ENCODE measurements at regions not wholly inside any gene's neighbourhood (a gene's known extent, or its start where the extent isn't known, plus 50 kb on each side); places are given as distances from the start of the nearest gene placed in this dataset.
"Not testable (repeated sequence)": the region's sequence is repeated elsewhere in the genome, so short reads cannot be mapped to it uniquely, and the experiment has no call there.

DNA sequence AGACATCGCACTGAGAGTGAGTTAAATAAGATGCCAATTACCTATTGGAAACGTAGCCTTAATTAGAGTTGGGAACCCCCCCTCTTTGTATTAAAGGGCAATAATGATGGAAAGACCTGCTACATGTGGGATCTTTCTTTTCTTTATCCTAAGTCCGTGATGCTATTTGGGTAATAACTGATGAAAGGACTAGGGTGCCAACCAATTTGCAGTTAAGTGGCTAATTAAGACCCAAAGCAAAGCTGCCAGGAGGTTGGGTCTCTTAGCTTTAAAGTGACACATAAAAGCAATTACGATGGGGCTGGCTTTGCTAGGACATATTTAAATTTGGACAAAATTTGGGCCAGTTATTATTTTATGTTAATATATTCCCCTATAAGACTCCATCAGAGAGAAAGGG is 728.8 kb downstream of the NR2F1-AS1 start:
- no peak for DNase-seq

DNA sequence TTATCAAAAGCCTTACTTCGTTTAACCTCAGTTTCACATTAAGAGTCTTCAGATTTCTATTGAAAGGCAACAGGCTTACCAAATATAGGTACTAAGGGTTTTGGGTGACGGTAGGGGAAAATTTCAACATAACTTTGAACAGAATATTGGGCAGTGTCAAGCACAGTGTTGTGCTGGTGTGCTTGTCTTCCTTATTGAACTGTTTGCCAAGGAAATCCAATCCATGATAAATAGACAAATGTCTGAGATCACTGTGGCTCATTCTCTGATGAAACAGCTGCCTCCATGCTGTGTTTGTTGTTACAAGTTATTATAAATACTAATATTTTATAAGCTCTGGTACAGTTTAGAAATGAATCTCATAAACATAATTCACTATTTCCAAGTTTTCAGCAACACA is 730.1 kb downstream of the NR2F1-AS1 start:
- DNase-seq, result no peak

DNA sequence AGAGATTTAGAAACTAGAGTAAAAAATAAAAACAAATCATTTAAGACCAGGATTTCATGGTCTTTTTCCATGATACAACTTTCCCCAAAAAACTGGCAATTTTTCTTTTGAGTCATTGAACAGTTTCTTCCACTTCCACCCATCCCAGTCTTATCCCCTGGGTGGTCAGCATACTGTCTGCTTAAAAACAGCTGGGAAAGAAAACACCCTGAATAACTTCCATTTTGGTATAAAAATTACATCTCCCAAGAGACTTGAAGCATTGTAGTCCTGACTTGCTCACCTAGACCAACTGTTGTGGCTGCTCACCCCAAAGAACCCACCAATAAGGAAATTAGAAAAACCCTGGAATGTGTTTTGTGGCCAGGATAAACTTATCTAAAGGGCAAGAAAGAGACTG is 731.3 kb downstream of the NR2F1-AS1 start:
- DNase-seq, result no peak

DNA sequence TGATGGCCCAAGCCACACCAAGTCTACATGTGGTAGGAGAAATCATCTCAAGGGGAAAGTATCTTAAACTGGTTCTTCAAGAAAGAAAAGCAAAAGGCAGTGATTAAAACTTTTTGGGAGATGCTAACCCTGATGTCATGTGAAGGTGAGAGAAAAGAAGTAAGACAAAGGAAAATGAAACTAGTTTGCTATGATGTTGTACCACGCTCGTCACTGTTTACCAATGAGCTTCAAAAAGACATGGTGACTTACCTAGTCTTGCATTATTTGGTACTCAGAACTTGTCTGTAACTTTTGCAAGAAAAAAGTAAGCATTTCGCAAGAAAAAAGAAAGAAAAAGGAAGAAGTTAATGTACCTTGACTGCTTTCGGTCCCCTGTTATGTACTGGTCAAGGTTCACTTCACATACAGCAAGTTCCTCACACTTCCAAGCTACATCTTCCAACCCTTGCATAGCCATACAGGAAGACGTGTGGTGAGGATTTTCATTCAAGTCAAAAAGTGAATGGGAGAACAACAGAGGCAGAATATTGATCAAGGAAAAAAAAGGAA is 739.3 kb downstream of the NR2F1-AS1 start:
- no peak for DNase-seq

DNA sequence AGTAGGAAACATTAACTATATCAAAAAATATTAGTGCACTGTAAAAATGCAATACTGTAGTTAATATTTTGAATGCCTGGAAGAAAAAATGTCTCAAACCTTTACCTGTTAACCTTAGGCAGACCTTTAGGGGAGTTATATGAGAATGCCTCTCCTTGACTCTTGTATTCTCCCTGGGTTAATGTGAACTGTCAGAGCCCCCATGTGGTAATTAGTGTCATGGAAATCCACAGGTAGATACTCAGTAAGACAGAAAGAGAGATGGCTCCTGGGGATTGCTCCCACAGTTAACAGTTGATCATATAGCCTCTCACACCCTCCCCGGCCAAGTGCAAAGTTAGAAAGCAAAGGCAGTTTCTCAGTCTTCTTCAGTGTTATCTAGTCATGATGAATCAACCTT is 742.8 kb downstream of the NR2F1-AS1 start:
- peak; percentile 4 for DNase-seq

DNA sequence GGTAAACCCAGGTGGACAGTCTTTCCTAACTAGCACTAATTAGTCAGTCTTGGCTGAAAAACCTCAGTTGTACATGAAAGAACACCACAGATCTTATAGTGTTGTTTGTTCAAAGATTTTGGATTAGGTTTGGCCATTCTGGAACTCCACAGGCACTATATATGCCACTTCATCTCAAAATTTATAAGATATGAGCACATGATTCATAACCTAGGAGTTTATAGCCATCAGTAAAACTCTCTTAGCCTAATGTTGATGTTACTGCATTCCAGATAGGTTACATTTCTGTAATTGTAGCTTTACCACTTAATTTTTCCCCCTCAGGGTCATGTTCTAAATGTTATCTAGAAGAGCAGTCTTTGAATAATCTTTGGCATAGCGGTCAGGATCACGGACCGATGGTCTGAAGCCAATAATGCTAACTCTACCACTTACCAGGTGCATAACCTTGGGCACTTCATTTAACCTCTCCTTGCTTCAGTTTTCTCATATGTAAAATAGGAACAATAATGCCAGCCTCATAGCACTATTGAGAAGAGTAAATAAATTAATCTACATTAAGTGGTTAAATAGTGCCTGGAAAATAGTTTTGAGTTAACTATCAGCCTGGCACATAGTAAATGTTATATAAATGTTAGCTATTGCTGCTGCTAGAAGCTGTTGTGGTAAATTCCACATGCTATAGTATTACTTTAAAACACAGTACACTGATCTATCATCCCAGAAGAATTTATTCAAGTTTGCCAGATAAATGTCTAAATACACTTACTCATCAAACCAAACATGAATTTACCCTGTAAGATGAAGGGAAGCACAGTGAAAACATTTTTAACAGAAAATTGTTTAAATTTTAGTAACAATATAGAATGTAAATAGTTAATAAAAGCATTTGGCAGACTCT is 743.9 kb downstream of the NR2F1-AS1 start:
- DNase-seq, result no peak

DNA sequence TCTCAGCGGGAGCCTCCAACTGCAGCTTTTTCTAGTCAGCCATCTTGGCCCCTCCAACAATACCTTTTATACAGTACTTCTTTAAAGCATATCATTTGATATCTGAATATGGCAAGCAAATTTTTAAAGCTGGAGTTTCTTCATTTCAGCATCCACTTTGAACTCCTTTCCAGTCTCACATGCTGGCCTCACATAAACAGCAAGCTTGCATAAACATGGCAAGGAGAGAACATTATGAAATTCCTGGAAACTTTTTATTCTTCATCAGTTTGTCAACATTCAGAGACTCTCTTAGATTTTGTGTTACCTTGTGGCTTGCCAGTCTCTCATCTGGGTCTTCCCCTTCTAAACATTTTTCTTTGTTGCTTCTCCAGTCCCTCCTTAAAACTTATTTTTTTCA is 745.3 kb downstream of the NR2F1-AS1 start:
- DNase-seq, result no peak

DNA sequence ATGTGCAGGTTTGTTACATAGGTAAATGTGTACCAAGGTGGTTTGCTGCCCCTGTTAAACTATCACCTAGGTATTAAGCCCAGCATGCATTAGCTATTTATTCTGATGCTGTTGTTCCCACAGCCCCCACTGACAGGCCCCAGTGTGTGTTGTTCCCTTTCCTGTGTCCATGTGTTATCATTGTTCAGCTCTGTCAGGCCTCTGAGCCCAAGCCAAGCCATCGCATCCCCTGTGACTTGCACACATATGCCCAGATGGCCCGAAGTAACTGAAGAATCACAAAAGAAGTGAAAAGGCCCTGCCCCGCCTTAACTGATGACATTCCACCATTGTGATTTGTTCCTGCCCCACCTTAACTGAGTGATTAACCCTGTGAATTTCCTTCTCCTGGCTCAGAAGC is 757.5 kb downstream of the NR2F1-AS1 start:
- not testable (repeated sequence) for DNase-seq

DNA sequence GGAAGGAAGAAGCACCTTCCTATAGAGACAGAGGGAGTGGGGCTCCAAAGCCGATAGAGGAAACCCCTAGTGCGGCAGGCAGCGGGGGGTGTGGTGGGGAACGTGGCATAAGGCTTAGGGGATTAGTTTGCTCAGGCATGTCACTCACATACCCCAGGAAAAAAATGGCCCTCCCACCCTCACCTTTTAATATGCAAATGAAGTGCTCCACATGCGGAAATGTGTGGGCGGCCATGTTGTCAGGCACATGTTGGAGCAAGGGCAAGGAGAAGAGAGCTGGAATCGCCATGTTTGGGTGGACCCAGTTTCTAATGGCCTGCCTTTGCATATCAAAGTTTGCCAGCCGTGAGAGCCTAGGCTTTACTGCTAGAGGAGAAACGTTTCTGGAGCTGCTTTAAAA is 758.8 kb downstream of the NR2F1-AS1 start:
- no peak for DNase-seq

DNA sequence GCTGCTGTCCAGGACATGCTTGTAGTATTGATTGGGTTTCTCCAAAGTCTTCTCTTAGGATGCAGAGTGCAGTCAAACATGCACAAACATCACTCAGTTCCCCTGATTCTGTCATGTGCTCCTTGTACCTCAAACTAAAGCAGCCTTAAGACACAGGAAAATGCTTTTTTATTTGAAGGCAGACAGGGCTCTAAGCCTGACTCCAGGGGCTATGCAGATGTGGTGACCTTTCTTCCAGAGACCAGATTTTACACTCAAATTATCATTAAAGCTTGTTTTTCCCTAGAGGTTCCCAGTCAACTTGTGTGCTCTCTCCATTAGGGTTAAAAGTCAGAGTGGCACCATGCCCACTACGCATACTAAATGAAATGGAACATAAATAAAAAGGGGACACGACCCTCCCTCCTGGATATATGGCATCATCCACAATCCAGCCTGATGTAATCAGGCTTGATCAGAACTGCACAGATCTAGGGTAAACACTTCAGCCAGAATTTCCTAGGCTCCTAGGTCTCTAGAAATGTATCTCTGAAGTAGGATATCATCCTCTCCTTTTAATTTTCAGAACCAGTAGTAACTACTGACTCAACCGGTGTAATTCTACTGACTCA is 771.1 kb downstream of the NR2F1-AS1 start:
- DNase-seq, result no peak

DNA sequence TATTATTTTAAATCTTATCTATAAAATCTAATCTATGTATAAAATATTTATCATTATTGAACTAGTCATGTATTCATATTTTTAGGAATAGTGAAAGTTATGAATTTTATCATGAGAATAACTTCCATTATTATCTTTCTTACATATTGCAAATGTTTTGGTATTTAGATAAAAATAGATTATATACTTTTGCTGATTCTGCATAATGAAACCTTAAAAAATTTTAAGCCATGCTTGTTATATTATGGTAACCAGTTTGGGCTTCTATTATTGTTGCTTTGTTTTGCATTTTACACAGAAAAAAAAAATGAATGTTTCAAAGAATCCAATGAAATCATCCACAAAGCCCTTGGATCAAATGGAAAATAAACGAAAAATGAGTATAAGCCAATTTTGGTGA is 772.5 kb downstream of the NR2F1-AS1 start:
- DNase-seq, result no peak

DNA sequence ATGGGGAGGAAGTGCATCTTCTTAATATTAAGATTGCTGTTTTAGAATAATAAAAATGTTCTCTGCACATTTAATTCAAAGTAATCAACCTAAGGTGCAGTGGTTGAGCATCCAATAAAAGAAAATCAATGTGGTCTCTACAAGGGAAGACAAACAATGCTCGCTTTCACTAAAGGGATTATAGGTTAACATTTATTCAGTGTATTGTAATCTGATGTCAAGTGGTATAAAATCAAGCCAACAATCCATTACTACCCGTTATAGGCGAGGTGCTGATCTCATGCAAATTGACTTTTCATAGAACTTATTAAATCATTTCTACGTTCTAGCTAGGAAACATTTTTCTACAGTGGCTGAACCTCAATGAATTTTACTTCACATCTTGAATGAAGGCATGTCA is 773.9 kb downstream of the NR2F1-AS1 start:
- no peak for DNase-seq

DNA sequence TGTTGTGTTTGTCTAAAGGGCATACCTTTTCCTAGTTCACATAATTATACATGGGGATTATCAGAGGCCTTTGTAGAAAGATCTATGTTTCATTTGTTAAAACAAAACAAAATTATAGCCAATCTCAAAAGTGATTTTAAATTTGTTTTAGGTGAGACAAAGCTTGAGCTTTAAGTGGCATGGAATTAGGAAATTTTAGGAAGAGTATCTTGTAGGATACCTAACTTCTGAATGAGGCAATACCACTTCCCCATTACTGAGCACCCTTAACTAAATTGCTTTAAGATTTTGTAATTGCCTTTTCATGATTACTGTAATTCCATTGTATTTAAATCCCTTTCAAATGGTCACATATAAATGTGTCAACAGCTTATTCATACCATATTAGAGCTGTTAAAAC is 775.6 kb downstream of the NR2F1-AS1 start:
- no peak for DNase-seq

DNA sequence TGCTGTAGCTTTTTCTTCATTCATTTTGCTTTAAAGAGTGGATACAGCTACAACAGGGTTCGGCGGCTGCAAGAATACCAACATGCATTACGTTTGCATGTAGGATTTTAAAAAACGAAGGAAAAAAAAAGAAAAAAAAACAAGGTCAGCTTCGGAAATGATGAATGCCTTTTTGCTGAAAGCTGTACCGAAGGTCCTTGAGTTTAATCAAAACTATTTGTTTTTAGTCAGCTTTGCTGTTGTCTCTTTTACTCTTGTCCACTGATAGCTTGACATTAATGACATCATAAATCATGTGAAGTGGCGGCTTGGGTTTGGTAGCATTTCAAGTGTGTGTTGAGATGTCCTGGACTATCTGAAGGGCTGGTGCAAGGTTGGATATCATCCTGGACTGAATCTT is 779.1 kb downstream of the NR2F1-AS1 start:
- DNase-seq, result no peak

DNA sequence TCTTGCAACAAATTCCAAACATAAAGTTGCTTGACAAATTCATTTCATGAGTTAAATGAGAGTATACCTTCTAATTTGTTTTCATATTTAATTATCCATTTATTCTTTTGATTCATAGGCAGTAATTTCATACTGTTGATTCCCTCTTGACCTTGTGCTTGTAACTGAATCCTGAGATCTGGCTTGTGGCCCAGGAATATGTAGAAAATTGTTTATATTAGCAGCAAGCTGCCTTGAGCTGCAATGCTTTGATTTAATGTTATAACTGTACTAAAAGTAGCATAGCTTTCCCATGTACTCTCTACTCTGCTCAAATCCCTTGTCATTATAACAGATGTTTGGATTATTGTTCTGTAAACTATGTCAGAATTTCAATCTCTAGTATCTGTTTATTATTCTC is 780.7 kb downstream of the NR2F1-AS1 start:
- DNase-seq, result peak; percentile 78

DNA sequence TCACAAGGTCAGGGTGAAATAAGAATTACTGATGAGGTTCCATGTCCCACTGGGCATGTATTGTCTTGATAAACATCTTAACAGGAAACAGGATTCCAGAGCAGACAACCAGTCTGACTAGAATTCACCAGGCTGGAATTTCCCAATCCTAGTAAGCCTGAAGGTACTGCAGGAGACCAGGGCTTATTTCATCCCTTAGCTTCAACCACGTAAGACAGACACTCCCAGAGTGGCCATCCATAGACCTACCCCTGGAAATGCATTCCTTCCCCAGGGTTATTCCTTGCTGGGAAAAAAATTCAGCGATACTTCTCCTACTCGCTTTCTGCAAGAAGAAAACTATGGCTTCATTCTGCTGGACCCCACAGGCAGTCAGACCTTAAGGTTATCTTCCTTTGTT is 785.4 kb downstream of the NR2F1-AS1 start:
- no peak for DNase-seq

DNA sequence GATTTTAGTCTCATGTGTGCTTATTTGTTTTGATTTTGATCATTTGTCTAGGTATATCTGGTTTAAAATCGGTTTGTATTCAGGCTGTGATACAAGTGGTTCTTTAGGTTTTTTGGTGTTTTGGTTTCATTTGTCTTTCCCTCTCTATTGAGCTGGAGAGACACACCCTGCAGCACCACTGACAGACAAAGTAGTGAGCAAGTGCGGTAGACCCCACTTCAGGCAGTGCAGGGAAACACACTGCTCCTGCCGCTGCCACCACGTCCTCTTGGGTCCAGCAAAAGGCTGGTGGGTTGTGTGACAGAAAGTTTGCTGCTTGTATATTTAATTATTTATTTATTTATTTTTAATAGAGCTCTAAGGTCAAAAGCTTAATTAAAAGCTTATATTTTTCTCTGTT is 801.0 kb downstream of the NR2F1-AS1 start:
- no peak for DNase-seq

DNA sequence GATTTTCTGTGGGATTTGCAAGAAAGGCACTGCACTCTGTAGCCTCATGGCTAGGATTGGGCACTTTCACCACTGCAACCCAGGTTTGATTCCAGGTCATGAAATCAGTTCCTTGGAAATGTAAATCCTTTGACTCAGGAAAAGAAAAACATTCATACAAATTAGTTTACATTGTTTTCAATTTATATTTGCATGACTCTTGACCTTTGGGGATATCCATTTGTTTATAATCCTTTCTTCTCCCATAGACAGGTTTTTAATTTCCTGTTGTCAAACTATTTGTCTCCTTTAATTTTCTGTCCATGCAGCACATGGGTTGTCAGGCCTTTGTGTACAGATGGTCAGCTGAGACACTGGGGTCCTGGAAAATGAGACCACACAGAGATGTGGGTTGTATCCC is 801.5 kb downstream of the NR2F1-AS1 start:
- DNase-seq, result no peak

DNA sequence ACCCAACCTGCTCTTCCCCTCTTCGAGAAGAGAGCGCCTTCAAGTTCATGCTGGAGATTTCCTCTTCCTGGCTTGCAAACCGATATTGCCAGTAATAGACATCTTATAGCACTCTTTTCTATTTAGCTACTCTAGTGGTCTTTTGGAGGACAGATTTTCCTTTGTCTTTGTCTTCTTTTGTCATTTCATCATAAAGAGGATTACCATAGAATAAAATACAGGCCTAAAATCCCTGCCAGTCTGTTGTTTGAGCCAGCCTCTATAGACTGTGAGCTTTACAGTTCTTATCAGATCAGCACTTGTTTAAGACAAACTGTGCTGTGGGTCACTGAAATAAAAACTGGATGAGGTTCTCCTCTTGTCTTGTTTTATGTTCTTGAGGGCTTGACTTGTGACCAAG is 802.8 kb downstream of the NR2F1-AS1 start:
- no peak for DNase-seq

DNA sequence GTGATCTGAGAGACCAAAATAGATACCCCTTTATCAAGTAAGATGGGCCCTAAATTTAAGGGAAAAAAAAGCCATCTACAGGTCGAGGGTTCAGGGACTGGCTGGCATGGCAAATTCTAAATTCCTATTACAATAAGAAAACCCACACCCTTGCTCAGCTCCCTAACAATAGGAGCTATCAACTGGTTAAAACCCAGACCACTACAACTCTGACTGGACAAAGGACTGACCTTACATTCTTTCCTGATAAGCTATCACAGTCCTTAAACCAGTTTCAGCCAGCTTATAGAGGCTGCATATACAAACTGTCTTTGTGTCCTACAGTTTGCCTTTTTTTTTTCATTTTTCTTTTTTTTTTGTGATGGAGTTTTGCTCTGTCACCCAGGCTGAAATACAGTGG is 803.6 kb downstream of the NR2F1-AS1 start:
- DNase-seq, result no peak

DNA sequence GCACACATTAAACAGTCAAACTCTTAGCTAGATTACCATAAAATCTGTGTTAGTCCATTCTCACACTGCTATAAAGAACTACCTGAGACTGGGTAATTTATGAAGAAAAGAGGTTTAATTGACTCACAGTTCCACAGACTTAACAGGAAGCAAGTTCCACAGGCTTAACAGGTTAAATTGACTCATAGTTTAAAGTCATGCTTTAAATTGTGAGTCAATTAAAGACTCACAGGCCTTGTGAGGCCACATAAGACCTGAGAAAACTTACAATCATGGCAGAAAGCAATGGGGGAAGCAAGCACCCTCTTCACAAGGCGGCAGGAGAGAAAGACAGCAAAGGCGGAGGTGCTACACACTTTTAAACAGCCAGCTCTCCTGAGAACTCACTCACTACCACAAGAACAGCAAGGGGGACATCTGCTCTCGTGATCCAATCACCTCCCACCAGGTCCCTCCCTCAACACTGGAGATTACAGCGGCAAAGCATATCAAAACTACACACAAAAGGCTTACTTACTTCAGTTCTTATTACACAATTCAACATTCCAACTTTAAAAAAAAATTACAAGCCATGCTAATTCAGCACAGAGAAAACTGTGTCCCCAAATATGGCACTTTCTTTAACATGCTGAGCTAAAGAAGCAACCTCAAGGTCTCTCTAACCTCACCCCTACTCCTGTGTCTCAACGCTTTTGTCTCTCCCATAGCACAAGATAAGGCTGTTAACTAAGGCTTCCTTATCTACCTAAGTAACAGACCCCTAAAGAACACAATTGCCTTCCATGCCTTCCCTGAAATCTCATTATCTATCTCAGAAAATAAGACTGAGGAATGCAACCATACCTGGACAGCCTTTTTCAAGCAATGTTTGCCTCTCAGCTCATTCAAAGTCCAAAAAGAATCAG is 805.1 kb downstream of the NR2F1-AS1 start:
- DNase-seq, result no peak

DNA sequence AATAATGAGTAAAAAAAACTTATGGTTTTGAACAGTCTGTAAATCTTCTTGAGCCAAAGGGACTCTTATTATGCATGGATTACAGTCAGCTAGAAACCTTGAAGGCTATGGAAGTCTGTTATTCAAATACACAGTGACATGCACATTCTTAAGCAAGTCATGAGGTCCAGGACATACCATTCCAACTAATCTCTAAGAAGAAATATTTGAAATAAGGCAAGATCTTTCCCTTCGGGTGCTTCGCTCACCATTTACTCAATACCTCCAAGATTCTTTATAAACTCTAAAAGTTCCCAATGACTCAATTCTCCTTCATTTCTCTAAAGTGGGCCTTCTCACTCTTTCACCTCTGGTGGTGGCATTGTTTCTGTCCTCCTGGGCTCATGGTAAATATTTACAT is 811.0 kb downstream of the NR2F1-AS1 start:
- no peak for DNase-seq

DNA sequence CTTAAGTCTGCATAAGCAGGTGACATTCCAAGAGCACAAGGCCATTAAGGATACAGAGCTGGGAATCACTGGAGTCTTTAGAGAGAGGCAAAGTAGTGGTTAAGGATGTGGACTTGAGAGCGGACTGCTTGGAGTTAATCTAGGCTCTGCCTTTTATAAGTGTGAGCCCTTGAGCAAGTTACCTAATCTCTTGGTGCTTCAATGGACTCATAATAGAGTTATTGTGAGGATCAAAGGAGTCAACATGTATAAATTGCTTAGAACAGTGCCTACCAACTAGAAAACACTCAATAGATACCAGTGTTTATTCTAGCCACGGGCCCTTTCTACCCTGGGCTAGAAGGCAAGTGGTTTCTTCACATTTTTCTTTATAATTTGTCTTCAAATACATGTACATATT is 819.4 kb downstream of the NR2F1-AS1 start:
- no peak for DNase-seq

All from NCI-H2171 treated with DMSO at 0.1 percent for 48 hours (cell line).